Endothelial cell of umbilical vein (primary cell): ENCODE measurements at regions not wholly inside any gene's neighbourhood (a gene's known extent, or its start where the extent isn't known, plus 50 kb on each side); places are given as distances from the start of the nearest gene placed in this dataset.
"Not testable (repeated sequence)": the region's sequence is repeated elsewhere in the genome, so short reads cannot be mapped to it uniquely, and the experiment has no call there.

Source experiments
- POLR2A ChIP-seq: IDR thresholded peaks from 2 replicates; pipeline ENCODE4 v1.6.1; 2012; ENCODE audit warnings: low read depth, mild to moderate bottlenecking, control low read depth, low read length
- POLR2AphosphoS5 ChIP-seq: IDR thresholded peaks from 2 replicates; pipeline ENCODE4 v1.6.1; 2012; ENCODE audit warnings: low read depth, mild to moderate bottlenecking, control low read depth, low read length, moderate library complexity; ENCODE audit not compliant: insufficient read depth

GRCh38 chr6:135688476-135688875 lies 163.0 kb upstream of the PDE7B start:
- TF ChIP-seq POLR2A, POLR2AphosphoS5: not testable (repeated sequence)
